ENCODE measurements at regions not wholly inside any gene's neighbourhood (a gene's known extent, or its start where the extent isn't known, plus 50 kb on each side); places are given as distances from the start of the nearest gene placed in this dataset.
"Not testable (repeated sequence)": the region's sequence is repeated elsewhere in the genome, so short reads cannot be mapped to it uniquely, and the experiment has no call there.

- TF ChIP-seq, protein P1, sequence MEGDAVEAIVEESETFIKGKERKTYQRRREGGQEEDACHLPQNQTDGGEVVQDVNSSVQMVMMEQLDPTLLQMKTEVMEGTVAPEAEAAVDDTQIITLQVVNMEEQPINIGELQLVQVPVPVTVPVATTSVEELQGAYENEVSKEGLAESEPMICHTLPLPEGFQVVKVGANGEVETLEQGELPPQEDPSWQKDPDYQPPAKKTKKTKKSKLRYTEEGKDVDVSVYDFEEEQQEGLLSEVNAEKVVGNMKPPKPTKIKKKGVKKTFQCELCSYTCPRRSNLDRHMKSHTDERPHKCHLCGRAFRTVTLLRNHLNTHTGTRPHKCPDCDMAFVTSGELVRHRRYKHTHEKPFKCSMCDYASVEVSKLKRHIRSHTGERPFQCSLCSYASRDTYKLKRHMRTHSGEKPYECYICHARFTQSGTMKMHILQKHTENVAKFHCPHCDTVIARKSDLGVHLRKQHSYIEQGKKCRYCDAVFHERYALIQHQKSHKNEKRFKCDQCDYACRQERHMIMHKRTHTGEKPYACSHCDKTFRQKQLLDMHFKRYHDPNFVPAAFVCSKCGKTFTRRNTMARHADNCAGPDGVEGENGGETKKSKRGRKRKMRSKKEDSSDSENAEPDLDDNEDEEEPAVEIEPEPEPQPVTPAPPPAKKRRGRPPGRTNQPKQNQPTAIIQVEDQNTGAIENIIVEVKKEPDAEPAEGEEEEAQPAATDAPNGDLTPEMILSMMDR (IDR thresholded peaks at IDR 0.05), result no peak
- TF ChIP-seq EP300 (IDR thresholded peaks at IDR 0.05), result no peak
- no peak for TF ChIP-seq POLR2A (IDR thresholded peaks at IDR 0.05)
- Histone ChIP-seq H3K9me3 (no peaks in the 10 kb centered on the region), H3K4me3 (no peak overlapping the region), H3K36me3 (no peaks in the 10 kb centered on the region), H3K4me1 (ENCODE audit: insufficient read depth) (no peaks in the 10 kb centered on the region), H3K27ac (no peak overlapping the region), H3K27me3 (no peaks in the 10 kb centered on the region)
- intact Hi-C loops (cut with DNase I), result no loop called here
- no peak for DNase-seq
- WGBS, 3 donors, result 50 to 60% (median 58%) methylated on average over 2 of the region's 2 CpGs
Observed at GRCh38 chr3:20984594-20985205, 766.3 kb downstream of the ZNF385D start.

DNA sequence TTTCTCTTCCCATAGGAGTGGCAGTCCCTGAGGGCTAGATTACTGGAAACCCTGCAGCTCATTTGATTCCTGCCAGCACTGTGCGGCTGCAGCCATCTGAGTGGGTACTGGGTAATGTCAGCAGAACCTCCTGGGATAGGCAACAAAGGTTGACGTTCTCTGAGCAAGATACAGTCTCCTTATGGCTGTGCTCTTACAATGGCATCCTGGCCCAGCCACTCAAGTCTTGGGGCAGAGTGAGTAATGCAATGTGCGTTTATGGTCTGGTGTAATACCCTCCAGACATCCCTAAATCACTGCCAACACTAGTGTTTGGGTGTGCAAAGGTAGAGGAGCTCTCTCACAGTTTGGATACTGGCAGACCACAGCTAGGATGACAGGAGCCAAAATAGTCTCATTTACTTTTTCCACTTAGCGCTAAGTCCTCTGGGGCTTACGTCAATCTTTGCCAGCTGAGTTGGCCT, 775.8 kb downstream of the ZNF385D start:
- Histone ChIP-seq H3K27me3 (no peaks in the 10 kb centered on the region), H3K9me3 (no peaks in the 10 kb centered on the region), H3K4me1 (ENCODE audit: insufficient read depth) (no peaks in the 10 kb centered on the region), H3K27ac (no peak overlapping the region), H3K36me3 (no peaks in the 10 kb centered on the region), H3K4me3 (no peak overlapping the region)
- 84 to 90% (median 85%) methylated on average over 5 of the region's 5 CpGs for WGBS, 3 donors
- TF ChIP-seq POLR2A (IDR thresholded peaks at IDR 0.05) (no peak), EP300 (IDR thresholded peaks at IDR 0.05) (no peak)
- TF ChIP-seq, protein P1 (IDR thresholded peaks at IDR 0.05), result no peak
- intact Hi-C loops (cut with DNase I), result no loop called here
- no peak for DNase-seq

DNA sequence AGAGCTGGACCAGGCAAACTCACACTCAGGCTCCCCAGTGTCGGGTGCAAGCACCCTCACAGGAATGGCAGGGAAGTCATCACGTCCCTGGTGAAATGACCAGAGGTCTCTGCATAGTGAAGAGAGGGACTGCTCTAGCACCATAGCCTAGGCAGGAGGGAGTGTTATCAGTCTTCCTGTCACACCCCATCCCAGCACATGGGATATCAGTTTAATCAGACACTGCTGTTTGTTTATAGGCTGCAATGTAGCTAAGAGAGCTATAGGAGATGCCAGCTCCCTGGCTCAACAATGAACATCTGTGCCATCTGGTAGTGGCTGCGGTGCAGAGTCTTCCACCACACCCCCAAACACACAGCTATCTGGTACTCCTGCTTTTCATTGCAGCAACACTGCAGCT, 776.6 kb downstream of the ZNF385D start:
- TF ChIP-seq POLR2A (IDR thresholded peaks at IDR 0.05), result no peak
- TF ChIP-seq EP300 (IDR thresholded peaks at IDR 0.05), result no peak
- TF ChIP-seq, protein P1 (IDR thresholded peaks at IDR 0.05), result no peak
- Histone ChIP-seq H3K27me3 (no peaks in the 10 kb centered on the region), H3K4me3 (no peak overlapping the region), H3K4me1 (ENCODE audit: insufficient read depth) (no peaks in the 10 kb centered on the region), H3K9me3 (no peaks in the 10 kb centered on the region), H3K36me3 (no peaks in the 10 kb centered on the region), H3K27ac (no peak overlapping the region)
- WGBS, 3 donors, result 91 to 96% (median 94%) methylated on average over 3 of the region's 3 CpGs
- intact Hi-C loops (cut with DNase I), result no loop called here
- no peak for DNase-seq

- H3K4me3 ChIP-seq; DNase-seq; H3K27ac ChIP-seq; H3K36me3 ChIP-seq; intact Hi-C loops (cut with DNase I); H3K9me3 ChIP-seq; H3K27me3 ChIP-seq; H3K4me1 ChIP-seq (ENCODE audit: insufficient read depth): not testable (repeated sequence)
- 71 to 87% (median 72%) methylated on average over 7 of the region's 7 CpGs for WGBS, 3 donors
Observed at GRCh38 chr3:20970807-20971206, 780.2 kb downstream of the ZNF385D start.

- WGBS, 3 donors, result 94 to 100% (median 96%) methylated on average over 2 to 3 of the region's 3 CpGs
- intact Hi-C loops (cut with DNase I); H3K9me3 ChIP-seq: not testable (repeated sequence)
Observed at GRCh38 chr3:20967485-20967884, 781.5 kb upstream of the SGO1 start.

More at GRCh38 chr3:20967485-20967884, 781.5 kb upstream of the SGO1 start:
- H3K4me1 ChIP-seq (ENCODE audit: insufficient read depth); DNase-seq; H3K4me3 ChIP-seq; H3K27ac ChIP-seq; H3K27me3 ChIP-seq; H3K36me3 ChIP-seq: not testable (repeated sequence)
